Neuronal stem cell (in vitro differentiated cells): ENCODE measurements at regions not wholly inside any gene's neighbourhood (a gene's known extent, or its start where the extent isn't known, plus 50 kb on each side); places are given as distances from the start of the nearest gene placed in this dataset.

Source experiments
- DNase-seq: peaks from one replicate; pipeline ENCODE4 v3.0.0-alpha.2; 2013; ENCODE audit warnings: low spot score
- H2AFZ ChIP-seq: one replicate; pipeline ENCODE4 v1.6.1; 2013; ENCODE audit warnings: mild to moderate bottlenecking, low read length, inconsistent platforms
- H2AK5ac ChIP-seq: 2 replicates; pipeline ENCODE4 v1.6.1; 2013; ENCODE audit warnings: low read depth, mild to moderate bottlenecking, inconsistent platforms, low read length, moderate library complexity, mixed read lengths
- H2BK120ac ChIP-seq: 2 replicates; pipeline ENCODE4 v1.6.1; 2013; ENCODE audit warnings: low read depth, mild to moderate bottlenecking, inconsistent platforms, low read length, moderate library complexity, mixed read lengths
- H2BK12ac ChIP-seq: one replicate; pipeline ENCODE4 v1.6.1; 2013; ENCODE audit warnings: low read length, inconsistent platforms
- H2BK15ac ChIP-seq: 2 replicates; pipeline ENCODE4 v1.6.1; 2013; ENCODE audit warnings: mild to moderate bottlenecking, low read length, inconsistent platforms, mixed read lengths
- H2BK5ac ChIP-seq: one replicate; pipeline ENCODE4 v1.6.1; 2013; ENCODE audit warnings: inconsistent platforms, mild to moderate bottlenecking, low read length, moderate library complexity
- H3K14ac ChIP-seq: one replicate; pipeline ENCODE4 v1.6.1; 2013; ENCODE audit warnings: low read length, inconsistent platforms
- H3K18ac ChIP-seq: 2 replicates; pipeline ENCODE4 v1.6.1; 2013; ENCODE audit warnings: low read length, inconsistent platforms
- H3K23ac ChIP-seq: 2 replicates; pipeline ENCODE4 v1.6.1; 2013; ENCODE audit warnings: low read depth, mild to moderate bottlenecking, mixed read lengths, low read length, inconsistent platforms; ENCODE audit not compliant: poor library complexity
- H3K27ac ChIP-seq: replicated peaks from 3 replicates; pipeline ENCODE4 v1.5.1; 2013; ENCODE audit warnings: low read length, inconsistent platforms
- H3K27me3 ChIP-seq, 3 experiments: 2 replicates each; pipeline ENCODE4 v1.6.1; 2013; ENCODE audit warnings: low read length in 3 of 3, mild to moderate bottlenecking in 2 of 3, inconsistent platforms in 1 of 3, low read depth in 1 of 3, mixed read lengths in 1 of 3, moderate library complexity in 1 of 3; ENCODE audit not compliant: control insufficient read depth in 3 of 3, insufficient read depth in 3 of 3
- H3K36me3 ChIP-seq, 2 donors: replicated peaks in 1 of 2; 2 replicates each; pipeline ENCODE4 v1.6.1; 2013; ENCODE audit warnings: low read length in 2 of 2; ENCODE audit not compliant: control insufficient read depth in 2 of 2, insufficient read depth in 2 of 2
- H3K4ac ChIP-seq: 2 replicates; pipeline ENCODE4 v1.6.1; 2013; ENCODE audit warnings: inconsistent platforms, mild to moderate bottlenecking, low read length, moderate library complexity
- H3K4me1 ChIP-seq, 2 donors: 1 replicate in 1 of 2; 2 replicates in 1 of 2; pipeline ENCODE4 v1.6.1; 2013; ENCODE audit warnings: low read length in 2 of 2, low read depth in 1 of 2; ENCODE audit not compliant: control insufficient read depth in 2 of 2, insufficient read depth in 1 of 2
- H3K4me2 ChIP-seq: one replicate; pipeline ENCODE4 v1.6.1; 2013; ENCODE audit warnings: mild to moderate bottlenecking, low read length, inconsistent platforms; ENCODE audit not compliant: insufficient read depth, poor library complexity, severe bottlenecking
- H3K4me3 ChIP-seq, 2 donors: 2 replicates each; pipeline ENCODE4 v1.5.1; 2013; ENCODE audit warnings: low read length in 2 of 2, mild to moderate bottlenecking in 2 of 2, inconsistent platforms in 1 of 2, moderate library complexity in 1 of 2
- H3K79me1 ChIP-seq: one replicate; pipeline ENCODE4 v1.6.1; 2013; ENCODE audit warnings: low read depth, mild to moderate bottlenecking, inconsistent platforms, low read length, moderate library complexity
- H3K9ac ChIP-seq: one replicate; pipeline ENCODE4 v1.6.1; 2013; ENCODE audit warnings: mild to moderate bottlenecking, low read depth, low read length, inconsistent platforms; ENCODE audit not compliant: poor library complexity
- H3K9me3 ChIP-seq, 2 donors: replicated peaks in 1 of 2; 2 replicates each; pipeline versions ENCODE3 to v1.6.1; 2013; ENCODE audit warnings: low read length in 2 of 2, mild to moderate bottlenecking in 2 of 2, inconsistent platforms in 1 of 2, low read depth in 1 of 2, mixed read lengths in 1 of 2, moderate library complexity in 1 of 2; ENCODE audit not compliant: control insufficient read depth in 2 of 2, insufficient read depth in 1 of 2
- H4K8ac ChIP-seq: one replicate; pipeline ENCODE4 v1.6.1; 2013; ENCODE audit warnings: low read depth, mild to moderate bottlenecking, inconsistent platforms, low read length, moderate library complexity
- H4K91ac ChIP-seq: one replicate; pipeline ENCODE4 v1.6.1; 2013; ENCODE audit warnings: low read length, low read depth, mild to moderate bottlenecking, inconsistent platforms; ENCODE audit not compliant: poor library complexity
- WGBS, 2 donors: extraction: QIAGEN DNeasy Blood & Tissue Kit; methylation state at CpG; one replicate each; pipeline ENCODE4 v1.1.7; 2013; ENCODE audit warnings: missing lambda C conversion rate in 2 of 2, mixed read lengths in 1 of 2; ENCODE audit not compliant: insufficient read length in 2 of 2, insufficient replicate concordance in 1 of 2; ENCODE audit errors: extremely low coverage in 2 of 2; 5-methylcytosine and 5-hydroxymethylcytosine counted together

DNA sequence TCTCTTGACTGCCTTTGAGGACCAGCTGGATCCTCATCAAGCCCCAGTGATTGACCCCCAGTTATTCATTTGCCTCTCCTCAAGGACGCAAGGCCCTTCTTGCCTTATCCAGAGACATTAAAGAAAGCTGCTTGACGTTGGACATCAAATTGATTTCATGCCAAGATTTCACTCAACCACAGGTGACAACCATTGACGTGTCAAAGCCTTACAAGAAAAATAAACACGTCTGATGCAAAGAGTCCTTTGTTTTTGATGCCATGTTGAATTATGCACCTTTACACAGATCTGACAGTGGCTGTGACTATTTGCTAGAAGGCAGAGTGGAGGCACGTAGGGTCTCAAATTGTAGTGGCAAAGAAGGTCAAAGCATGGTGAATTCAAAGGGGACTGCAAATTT, 666.2 kb upstream of the CAMK1G start:
- Histone ChIP-seq H3K4me1 (peaks cover 0 to 2% of the 10 kb centered on the region in 2 donors), H3K23ac (no peak overlapping the region), H2BK15ac (no peak overlapping the region)

GRCh38 chr1:208917723-208918122, 665.8 kb upstream of the CAMK1G start:
- no peak overlapping the region for H3K4me2 ChIP-seq
- H3K9me3 ChIP-seq = no peaks in the 10 kb centered on the region
- peaks cover 0 to 2% of the 10 kb centered on the region in 2 donors for H3K4me1 ChIP-seq
- H2AK5ac ChIP-seq = no peak overlapping the region
- no peak overlapping the region for H2AFZ ChIP-seq
- no CpG with 5 or more reads among the region's 3 CpGs for WGBS, 2 donors
- H3K27ac ChIP-seq = no peak overlapping the region
- no peak overlapping the region for H2BK5ac ChIP-seq
- no peak for DNase-seq
- no peaks in the 10 kb centered on the region for H3K79me1 ChIP-seq
- H3K4me3 ChIP-seq = no peak overlapping the region
- H3K23ac ChIP-seq = no peak overlapping the region
- no peak overlapping the region for H3K18ac ChIP-seq
- no peak overlapping the region for H2BK120ac ChIP-seq
- H2BK15ac ChIP-seq = no peak overlapping the region
- H4K8ac ChIP-seq = no peak overlapping the region
- H3K36me3 ChIP-seq = no peaks in the 10 kb centered on the region
- no peak overlapping the region for H2BK12ac ChIP-seq
- H3K27me3 ChIP-seq = no peaks in the 10 kb centered on the region
- no peak overlapping the region for H4K91ac ChIP-seq
- no peak overlapping the region for H3K4ac ChIP-seq
- no peak overlapping the region for H3K14ac ChIP-seq
- H3K9ac ChIP-seq = no peak overlapping the region

More for the DNA sequence above, 666.2 kb upstream of the CAMK1G start:
- H4K91ac ChIP-seq = no peak overlapping the region
- no peaks in the 10 kb centered on the region for H3K36me3 ChIP-seq
- no peak overlapping the region for H2BK12ac ChIP-seq
- no peak overlapping the region for H2AK5ac ChIP-seq
- H2AFZ ChIP-seq = no peak overlapping the region
- no peak overlapping the region for H2BK5ac ChIP-seq
- H3K4me3 ChIP-seq = no peak overlapping the region
- no peaks in the 10 kb centered on the region for H3K27me3 ChIP-seq
- no peak overlapping the region for H3K4ac ChIP-seq
- no peaks in the 10 kb centered on the region for H3K79me1 ChIP-seq
- no peaks in the 10 kb centered on the region for H3K9me3 ChIP-seq
- no peak overlapping the region for H3K27ac ChIP-seq
- no peak overlapping the region for H2BK120ac ChIP-seq
- no peak overlapping the region for H3K9ac ChIP-seq
- no peak overlapping the region for H3K14ac ChIP-seq
- no CpG with 5 or more reads among the region's 5 CpGs for WGBS, 2 donors
- DNase-seq = no peak
- no peak overlapping the region for H3K18ac ChIP-seq
- no peak overlapping the region for H3K4me2 ChIP-seq
- H4K8ac ChIP-seq = no peak overlapping the region

- H3K9ac ChIP-seq = no peak overlapping the region
- no peak overlapping the region for H4K91ac ChIP-seq
- H2BK5ac ChIP-seq = no peak overlapping the region
- no peak overlapping the region for H3K14ac ChIP-seq
- no peak for DNase-seq
- no peaks in the 10 kb centered on the region for H3K27me3 ChIP-seq
- no peaks in the 10 kb centered on the region for H3K79me1 ChIP-seq
- no peak overlapping the region for H2AFZ ChIP-seq
- no peak overlapping the region for H2BK120ac ChIP-seq
- H3K9me3 ChIP-seq = no peaks in the 10 kb centered on the region
- H3K23ac ChIP-seq = no peak overlapping the region
- no peak overlapping the region for H3K4me3 ChIP-seq
- H3K4me1 ChIP-seq = peaks cover 0 to 2% of the 10 kb centered on the region in 2 donors
- H4K8ac ChIP-seq = no peak overlapping the region
- H3K27ac ChIP-seq = no peak overlapping the region
- H3K4ac ChIP-seq = no peak overlapping the region
- H3K36me3 ChIP-seq = no peaks in the 10 kb centered on the region
- H2BK12ac ChIP-seq = no peak overlapping the region
- H2BK15ac ChIP-seq = no peak overlapping the region
- no peak overlapping the region for H3K18ac ChIP-seq
- H2AK5ac ChIP-seq = no peak overlapping the region
- H3K4me2 ChIP-seq = no peak overlapping the region
Observed at GRCh38 chr1:208918160-208918559, 665.4 kb upstream of the CAMK1G start.

- Histone ChIP-seq H2BK5ac (no peak overlapping the region), H3K9ac (no peak overlapping the region), H3K18ac (no peak overlapping the region), H3K23ac (no peak overlapping the region), H2BK12ac (no peak overlapping the region), H3K79me1 (no peaks in the 10 kb centered on the region), H3K27me3 (no peaks in the 10 kb centered on the region), H3K4me1 (peaks cover 0 to 2% of the 10 kb centered on the region in 2 donors), H3K4ac (no peak overlapping the region), H4K91ac (no peak overlapping the region), H3K36me3 (no peaks in the 10 kb centered on the region), H2AFZ (no peak overlapping the region), H3K4me3 (no peak overlapping the region), H2BK120ac (no peak overlapping the region), H3K9me3 (no peaks in the 10 kb centered on the region), H2AK5ac (no peak overlapping the region), H3K27ac (no peak overlapping the region), H2BK15ac (no peak overlapping the region), H3K4me2 (no peak overlapping the region), H3K14ac (no peak overlapping the region), H4K8ac (no peak overlapping the region)
- no CpG with 5 or more reads among the region's 2 CpGs for WGBS, 2 donors
- no peak for DNase-seq
Observed at GRCh38 chr1:208919371-208919770, 664.1 kb upstream of the CAMK1G start.
